Neural cell (in vitro differentiated cells): ENCODE measurements at regions not wholly inside any gene's neighbourhood (a gene's known extent, or its start where the extent isn't known, plus 50 kb on each side); places are given as distances from the start of the nearest gene placed in this dataset.

ENCODE experiments used
- H2AFZ ChIP-seq: fragments of 200-600, 300-800 bp; sonication (generic), shearing (Covaris generic); 2 replicates; pipeline ENCODE4 v1.6.0; 2014; ENCODE audit warnings: low read depth, mild to moderate bottlenecking, antibody characterized with exemption, low read length, moderate library complexity
- H3F3A ChIP-seq: fragments of 200-600 bp; shearing (Covaris generic); 2 replicates; pipeline ENCODE4 v1.6.1; 2016; ENCODE audit warnings: mild to moderate bottlenecking, moderate library complexity, mixed read lengths, antibody characterized with exemption, low read length; ENCODE audit not compliant: insufficient read depth, poor library complexity, severe bottlenecking
- H3K27ac ChIP-seq: fragments of 200-600, 300-800 bp; sonication (generic), shearing (Covaris generic); 2 replicates; pipeline ENCODE4 v1.5.1; 2014; ENCODE audit warnings: mild to moderate bottlenecking, low read length, moderate library complexity
- H3K27me3 ChIP-seq: fragments of 300-800, 200-600 bp; sonication (generic), shearing (Covaris generic); 2 replicates; pipeline ENCODE4 v1.6.0; 2014; ENCODE audit warnings: mild to moderate bottlenecking, low read depth, low read length, moderate library complexity; ENCODE audit not compliant: insufficient read depth
- H3K36me3 ChIP-seq: fragments of 300-800, 200-600 bp; sonication (generic), shearing (Covaris generic); 2 replicates; pipeline ENCODE4 v1.5.1; 2014; ENCODE audit warnings: mild to moderate bottlenecking, antibody characterized with exemption, low read length, moderate library complexity; ENCODE audit not compliant: insufficient read depth
- H3K4me2 ChIP-seq: fragments of 300-800, 200-600 bp; sonication (generic), shearing (Covaris generic); 2 replicates; pipeline ENCODE4 v1.6.0; 2014; ENCODE audit warnings: mild to moderate bottlenecking, low read length
- H3K4me3 ChIP-seq: fragments of 300-800, 200-600 bp; sonication (generic), shearing (Covaris generic); 2 replicates; pipeline ENCODE4 v1.5.1; 2014; ENCODE audit warnings: mild to moderate bottlenecking, low read length, moderate library complexity
- H3K79me2 ChIP-seq: fragments of 200-600 bp; shearing (Covaris generic); replicated peaks from 2 replicates; pipeline ENCODE4 v1.6.0; 2014; ENCODE audit warnings: mild to moderate bottlenecking, low read length, moderate library complexity; ENCODE audit not compliant: insufficient read depth
- H3K9ac ChIP-seq: fragments of 300-800, 200-600 bp; sonication (generic), shearing (Covaris generic); 2 replicates; pipeline ENCODE4 v1.6.1; 2016; ENCODE audit warnings: mild to moderate bottlenecking, low read length, mixed read lengths
- H3K9me2 ChIP-seq: fragments of 200-600 bp; shearing (Covaris generic); 2 replicates; pipeline ENCODE4 v1.6.1; 2016; ENCODE audit warnings: mild to moderate bottlenecking, low read length, mixed read lengths; ENCODE audit not compliant: insufficient read depth
- H3K9me3 ChIP-seq: fragments of 200-600, 300-800 bp; sonication (generic), shearing (Covaris generic); 2 replicates; pipeline ENCODE4 v1.6.1; 2016; ENCODE audit warnings: mild to moderate bottlenecking, mixed run types, low read length, moderate library complexity, mixed read lengths
- H4K20me1 ChIP-seq: fragments of 200-600 bp; shearing (Covaris generic); 2 replicates; pipeline ENCODE4 v1.6.1; 2016; ENCODE audit warnings: mild to moderate bottlenecking, mixed run types; ENCODE audit not compliant: insufficient read depth
- CTCF ChIP-seq: fragments of 450-650 bp; IDR thresholded peaks from 2 replicates; pipeline ENCODE4 v1.5.1; 2014; ENCODE audit warnings: antibody characterized with exemption, mild to moderate bottlenecking, moderate library complexity; ENCODE audit not compliant: poor library complexity, severe bottlenecking
- EP300 ChIP-seq: fragments of 450-650 bp; conservative IDR thresholded peaks from 2 replicates; pipeline ENCODE4 v1.6.1; 2014; ENCODE audit warnings: antibody characterized with exemption, mild to moderate bottlenecking, moderate library complexity; ENCODE audit not compliant: poor library complexity, severe bottlenecking
- EZH2 ChIP-seq: fragments of 200-600, 300-800 bp; shearing (Covaris generic), sonication (generic); IDR thresholded peaks from 2 replicates; pipeline ENCODE4 v1.6.1; 2014; ENCODE audit warnings: antibody characterized with exemption, low read length, borderline replicate concordance, mild to moderate bottlenecking; ENCODE audit not compliant: insufficient read depth, poor library complexity, severe bottlenecking
- MXI1 ChIP-seq: fragments of 450-650 bp; conservative IDR thresholded peaks from 2 replicates; pipeline ENCODE4 v1.6.1; 2014; ENCODE audit warnings: antibody characterized with exemption, mild to moderate bottlenecking; ENCODE audit not compliant: poor library complexity, severe bottlenecking
- POLR2AphosphoS5 ChIP-seq: IDR thresholded peaks from 2 replicates; pipeline ENCODE4 v1.6.1; 2012
- RAD21 ChIP-seq: fragments of 450-650 bp; conservative IDR thresholded peaks from 2 replicates; pipeline ENCODE4 v1.6.1; 2014; ENCODE audit warnings: antibody characterized with exemption, mild to moderate bottlenecking, moderate library complexity
- REST ChIP-seq: IDR thresholded peaks from 2 replicates; pipeline ENCODE4 v1.6.1; 2012; ENCODE audit warnings: borderline replicate concordance
- SMC3 ChIP-seq: fragments of 450-650 bp; conservative IDR thresholded peaks from 2 replicates; pipeline ENCODE4 v1.6.1; 2014; ENCODE audit warnings: antibody characterized with exemption, mild to moderate bottlenecking, moderate library complexity; ENCODE audit not compliant: poor library complexity
- TAF1 ChIP-seq: IDR thresholded peaks from 2 replicates; pipeline ENCODE4 v1.6.1; 2012; ENCODE audit warnings: low read depth

GRCh38 chr20:7728338-7728737 is 211.9 kb downstream of the HAO1 start:
- Histone ChIP-seq H3K79me2 (no peaks in the 10 kb centered on the region), H3K9ac (no peak overlapping the region), H3K4me2 (no peak overlapping the region), H3K9me3 (no peaks in the 10 kb centered on the region), H3K36me3 (no peaks in the 10 kb centered on the region), H3F3A (no peaks in the 10 kb centered on the region), H3K27ac (no peak overlapping the region), H3K4me3 (no peak overlapping the region), H4K20me1 (no peaks in the 10 kb centered on the region), H3K27me3 (no peaks in the 10 kb centered on the region), H3K9me2 (no peaks in the 10 kb centered on the region), H2AFZ (no peak overlapping the region)
- TF ChIP-seq EP300 (no peak), TAF1 (no peak), REST (no peak), POLR2AphosphoS5 (no peak), EZH2 (no peak), RAD21 (no peak), CTCF (no peak), MXI1 (no peak), SMC3 (no peak)

GRCh38 chr20:7734216-7734615 is 206.0 kb downstream of the HAO1 start:
- Histone ChIP-seq H3K36me3 (no peaks in the 10 kb centered on the region), H3K27ac (no peak overlapping the region), H3K9me3 (no peaks in the 10 kb centered on the region), H3K27me3 (no peaks in the 10 kb centered on the region), H3K9me2 (no peaks in the 10 kb centered on the region), H2AFZ (no peak overlapping the region), H3F3A (no peaks in the 10 kb centered on the region), H3K9ac (no peak overlapping the region), H3K79me2 (no peaks in the 10 kb centered on the region), H3K4me3 (no peak overlapping the region), H3K4me2 (no peak overlapping the region), H4K20me1 (no peaks in the 10 kb centered on the region)
- TF ChIP-seq TAF1, result no peak

GRCh38 chr20:7736336-7736735 is 203.9 kb downstream of the HAO1 start:
- no peak overlapping the region for H2AFZ ChIP-seq

More at GRCh38 chr20:7736336-7736735, 203.9 kb downstream of the HAO1 start:
- Histone ChIP-seq H3F3A (no peaks in the 10 kb centered on the region), H3K4me2 (no peak overlapping the region), H3K79me2 (no peaks in the 10 kb centered on the region), H4K20me1 (no peaks in the 10 kb centered on the region), H3K9me2 (no peaks in the 10 kb centered on the region), H3K4me3 (no peak overlapping the region), H3K27ac (no peak overlapping the region), H3K9me3 (no peaks in the 10 kb centered on the region), H3K27me3 (no peaks in the 10 kb centered on the region), H3K9ac (no peak overlapping the region), H3K36me3 (no peaks in the 10 kb centered on the region)
- TF ChIP-seq EP300 (no peak), SMC3 (no peak), TAF1 (no peak), POLR2AphosphoS5 (no peak), CTCF (no peak), RAD21 (no peak), EZH2 (no peak), MXI1 (no peak), REST (no peak)
